Endothelial cell (in vitro differentiated cells): ENCODE measurements at regions not wholly inside any gene's neighbourhood (a gene's known extent, or its start where the extent isn't known, plus 50 kb on each side); places are given as distances from the start of the nearest gene placed in this dataset.

Experiments used
- DNase-seq: peaks from one replicate; pipeline ENCODE4 v3.0.0; 2021; ENCODE audit warnings: low spot score
- H3K27ac Mint-ChIP-seq: one replicate; pipeline ENCODE4 v1.8.0; 2021; ENCODE audit warnings: mixed read lengths, inconsistent platforms; ENCODE audit not compliant: unreplicated experiment
- H3K27me3 Mint-ChIP-seq: one replicate; pipeline ENCODE4 v1.8.0; 2021; ENCODE audit warnings: mild to moderate bottlenecking, moderate library complexity, mixed read lengths, inconsistent platforms; ENCODE audit not compliant: unreplicated experiment
- H3K36me3 Mint-ChIP-seq: one replicate; pipeline ENCODE4 v1.8.0; 2021; ENCODE audit warnings: mild to moderate bottlenecking, low read depth, mixed read lengths, inconsistent platforms; ENCODE audit not compliant: unreplicated experiment
- H3K4me1 Mint-ChIP-seq: one replicate; pipeline ENCODE4 v1.8.0; 2021; ENCODE audit warnings: mild to moderate bottlenecking, mixed read lengths, inconsistent platforms; ENCODE audit not compliant: unreplicated experiment
- H3K4me3 Mint-ChIP-seq: one replicate; pipeline ENCODE4 v1.8.0; 2021; ENCODE audit warnings: mild to moderate bottlenecking, mixed read lengths, inconsistent platforms; ENCODE audit not compliant: unreplicated experiment
- H3K9me3 Mint-ChIP-seq: one replicate; pipeline ENCODE4 v1.8.0; 2021; ENCODE audit warnings: mixed read lengths, inconsistent platforms; ENCODE audit not compliant: unreplicated experiment
- TF ChIP-seq, protein P1 (sequence below): fragments of 200-600 bp; sonication (generic); IDR thresholded peaks from one replicate; pipeline ENCODE4 v1.5.0; 2021; ENCODE audit warnings: antibody characterized with exemption; ENCODE audit not compliant: unreplicated experiment

DNA sequence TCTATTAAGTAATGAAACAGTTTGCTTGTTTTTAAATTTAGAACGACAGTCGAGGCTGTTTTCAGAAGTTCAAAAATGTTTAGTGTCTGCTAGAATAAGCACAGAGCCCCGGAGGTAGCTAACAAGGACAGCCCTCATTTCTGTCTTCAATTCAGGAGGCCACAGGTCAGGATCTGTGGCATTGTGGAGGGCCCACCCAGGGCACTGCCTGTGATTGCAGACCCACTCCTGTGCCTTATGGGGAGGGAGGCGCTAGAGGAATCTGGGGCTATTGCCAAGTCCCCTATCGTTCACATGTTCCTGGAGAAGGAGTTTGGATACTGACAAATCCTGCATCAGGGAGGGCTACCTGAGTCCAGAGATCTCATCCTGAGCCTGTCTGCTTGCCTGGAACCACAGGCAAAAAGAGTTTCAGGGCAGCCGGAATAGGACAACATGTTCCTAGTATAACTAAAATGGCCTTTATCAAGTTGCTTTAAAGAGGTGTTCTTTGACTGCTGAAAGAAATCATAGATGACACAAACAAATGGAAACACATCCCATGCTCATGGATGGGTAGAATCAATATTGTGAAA is 141.5 kb upstream of the ROPN1 start:
- DNase-seq: no peak
- TF ChIP-seq, protein P1, sequence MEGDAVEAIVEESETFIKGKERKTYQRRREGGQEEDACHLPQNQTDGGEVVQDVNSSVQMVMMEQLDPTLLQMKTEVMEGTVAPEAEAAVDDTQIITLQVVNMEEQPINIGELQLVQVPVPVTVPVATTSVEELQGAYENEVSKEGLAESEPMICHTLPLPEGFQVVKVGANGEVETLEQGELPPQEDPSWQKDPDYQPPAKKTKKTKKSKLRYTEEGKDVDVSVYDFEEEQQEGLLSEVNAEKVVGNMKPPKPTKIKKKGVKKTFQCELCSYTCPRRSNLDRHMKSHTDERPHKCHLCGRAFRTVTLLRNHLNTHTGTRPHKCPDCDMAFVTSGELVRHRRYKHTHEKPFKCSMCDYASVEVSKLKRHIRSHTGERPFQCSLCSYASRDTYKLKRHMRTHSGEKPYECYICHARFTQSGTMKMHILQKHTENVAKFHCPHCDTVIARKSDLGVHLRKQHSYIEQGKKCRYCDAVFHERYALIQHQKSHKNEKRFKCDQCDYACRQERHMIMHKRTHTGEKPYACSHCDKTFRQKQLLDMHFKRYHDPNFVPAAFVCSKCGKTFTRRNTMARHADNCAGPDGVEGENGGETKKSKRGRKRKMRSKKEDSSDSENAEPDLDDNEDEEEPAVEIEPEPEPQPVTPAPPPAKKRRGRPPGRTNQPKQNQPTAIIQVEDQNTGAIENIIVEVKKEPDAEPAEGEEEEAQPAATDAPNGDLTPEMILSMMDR: no peak
- H3K27ac Mint-ChIP-seq: no peak overlapping the region

DNA sequence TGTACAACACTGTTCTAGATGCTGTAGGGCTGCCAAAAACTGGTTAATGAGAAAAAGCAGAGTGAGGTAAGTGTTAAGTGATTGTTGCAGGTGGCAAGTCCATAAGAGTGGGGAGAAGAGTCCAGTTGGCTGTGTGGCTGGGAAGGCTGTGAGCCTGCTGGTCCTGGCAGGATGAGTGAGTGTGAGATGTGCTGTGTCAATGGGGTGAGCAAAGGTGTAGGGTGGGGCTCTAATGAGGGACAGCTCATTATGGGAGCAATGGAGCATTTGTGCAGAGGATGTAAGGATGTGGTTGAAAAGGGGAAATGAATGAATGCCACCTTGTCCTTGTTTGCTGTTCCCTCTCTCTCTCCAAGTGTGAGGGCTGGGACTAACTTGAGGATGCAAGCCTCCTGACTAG is 145.3 kb upstream of the ROPN1 start:
- no peak for DNase-seq
- Mint-ChIP-seq H3K36me3 (peaks cover 8% of the 10 kb centered on the region), H3K27me3 (peaks cover 4% of the 10 kb centered on the region), H3K9me3 (no peaks in the 10 kb centered on the region), H3K4me1 (peaks cover 38% of the 10 kb centered on the region), H3K27ac (no peak overlapping the region), H3K4me3 (no peak overlapping the region)
- TF ChIP-seq, protein P1: no peak

More for the DNA sequence above, 141.5 kb upstream of the ROPN1 start:
- H3K36me3 Mint-ChIP-seq: peaks cover 11% of the 10 kb centered on the region
- H3K9me3 Mint-ChIP-seq: no peaks in the 10 kb centered on the region
- peaks cover 2% of the 10 kb centered on the region for H3K27me3 Mint-ChIP-seq
- H3K4me3 Mint-ChIP-seq: no peak overlapping the region
- H3K4me1 Mint-ChIP-seq: peaks cover 42% of the 10 kb centered on the region

DNA sequence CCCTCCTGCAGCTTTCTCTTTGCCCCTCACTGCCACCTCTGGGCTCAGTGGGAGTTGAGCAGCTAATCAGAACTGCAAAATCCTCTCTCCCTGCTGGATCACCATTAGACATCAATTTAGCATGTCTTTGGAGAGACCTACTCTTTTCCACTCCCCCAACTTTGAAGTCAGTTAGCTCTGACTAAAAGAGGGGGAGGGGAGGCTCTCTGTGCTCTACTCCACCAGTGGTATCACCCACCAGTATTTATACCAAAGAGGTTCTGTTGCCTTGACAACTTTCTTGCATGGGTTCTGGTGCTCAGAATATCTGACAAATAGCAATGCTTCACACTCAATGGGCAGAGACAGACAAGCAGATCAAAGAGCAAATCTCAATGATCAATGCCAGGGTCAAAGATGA is 146.2 kb upstream of the ROPN1 start:
- Mint-ChIP-seq H3K4me3 (no peak overlapping the region), H3K9me3 (no peaks in the 10 kb centered on the region), H3K27ac (no peak overlapping the region), H3K36me3 (peaks cover 8% of the 10 kb centered on the region), H3K4me1 (peaks cover 31% of the 10 kb centered on the region), H3K27me3 (peaks cover 4% of the 10 kb centered on the region)
- DNase-seq: no peak
- TF ChIP-seq, protein P1: no peak

DNA sequence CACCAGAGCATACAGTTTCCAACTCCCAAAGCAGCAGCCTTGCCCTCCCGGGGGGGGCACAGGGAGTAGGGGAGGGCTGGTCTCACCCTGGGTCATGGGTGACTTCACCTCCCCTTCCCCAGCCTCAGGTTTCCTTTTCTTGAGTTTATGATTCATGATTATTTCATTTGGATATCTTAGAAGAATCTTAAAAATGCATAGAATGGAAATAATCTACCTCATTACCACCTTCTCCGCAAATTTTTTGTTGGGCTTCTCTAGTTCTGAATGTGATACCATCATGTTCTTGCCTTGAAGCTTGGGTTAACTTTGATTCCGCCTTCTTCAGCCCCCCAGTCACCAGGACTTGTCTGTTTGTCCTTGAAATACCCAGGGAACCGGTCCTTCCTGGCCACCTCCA is 148.8 kb upstream of the ROPN1 start:
- no peaks in the 10 kb centered on the region for H3K9me3 Mint-ChIP-seq
- TF ChIP-seq, protein P1: no peak
- H3K4me3 Mint-ChIP-seq: no peak overlapping the region
- H3K36me3 Mint-ChIP-seq: peaks cover 19% of the 10 kb centered on the region
- no peak overlapping the region for H3K27ac Mint-ChIP-seq
- peaks cover 47% of the 10 kb centered on the region for H3K4me1 Mint-ChIP-seq
- H3K27me3 Mint-ChIP-seq: peaks cover 5% of the 10 kb centered on the region
- DNase-seq: no peak

DNA sequence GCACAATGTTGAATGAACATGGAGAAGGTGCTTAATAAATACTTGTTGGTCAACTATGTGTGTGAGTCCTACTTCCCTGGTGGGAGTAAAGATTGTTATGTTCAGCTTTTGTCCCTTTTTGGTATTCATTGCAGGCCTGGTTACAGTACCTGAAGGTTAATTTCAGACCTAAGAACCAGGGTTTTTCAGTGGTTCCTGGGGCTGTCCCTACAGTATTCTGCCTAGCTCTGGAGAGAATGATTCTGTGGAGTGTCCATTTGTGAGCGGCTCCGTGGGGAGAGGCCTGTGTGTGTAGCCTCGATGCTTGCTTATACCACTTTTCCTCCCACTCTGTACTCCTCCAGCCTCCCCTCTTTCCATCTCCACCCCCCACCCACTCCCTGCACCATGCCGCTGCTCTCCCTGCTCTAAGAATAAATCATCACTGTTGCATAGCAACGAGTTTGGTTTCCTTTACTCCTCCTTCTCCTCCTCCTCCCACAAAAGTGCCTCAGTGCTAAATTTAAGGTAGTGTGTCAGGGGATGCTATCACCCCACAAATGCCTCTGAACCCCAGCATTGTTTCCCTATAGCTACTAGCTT is 150.6 kb upstream of the ROPN1 start:
- TF ChIP-seq, protein P1: no peak
- H3K9me3 Mint-ChIP-seq: no peaks in the 10 kb centered on the region
- peaks cover 12% of the 10 kb centered on the region for H3K36me3 Mint-ChIP-seq
- peaks cover 8% of the 10 kb centered on the region for H3K27me3 Mint-ChIP-seq
- H3K4me1 Mint-ChIP-seq: peaks cover 40% of the 10 kb centered on the region
- no peak overlapping the region for H3K4me3 Mint-ChIP-seq
- H3K27ac Mint-ChIP-seq: no peak overlapping the region
- no peak for DNase-seq
